Jurkat, Clone E6-1 (cell line): ENCODE measurements at regions not wholly inside any gene's neighbourhood (a gene's known extent, or its start where the extent isn't known, plus 50 kb on each side); places are given as distances from the start of the nearest gene placed in this dataset.

Experiments
- DNase-seq: peaks from one replicate; pipeline ENCODE4 v3.0.0-alpha.2; 2011; ENCODE audit warnings: low read depth, low spot score
- H3K4me3 ChIP-seq: 2 replicates; pipeline ENCODE4 v1.5.1; 2011; ENCODE audit warnings: mild to moderate bottlenecking, low read length, control low read depth, moderate library complexity

DNA sequence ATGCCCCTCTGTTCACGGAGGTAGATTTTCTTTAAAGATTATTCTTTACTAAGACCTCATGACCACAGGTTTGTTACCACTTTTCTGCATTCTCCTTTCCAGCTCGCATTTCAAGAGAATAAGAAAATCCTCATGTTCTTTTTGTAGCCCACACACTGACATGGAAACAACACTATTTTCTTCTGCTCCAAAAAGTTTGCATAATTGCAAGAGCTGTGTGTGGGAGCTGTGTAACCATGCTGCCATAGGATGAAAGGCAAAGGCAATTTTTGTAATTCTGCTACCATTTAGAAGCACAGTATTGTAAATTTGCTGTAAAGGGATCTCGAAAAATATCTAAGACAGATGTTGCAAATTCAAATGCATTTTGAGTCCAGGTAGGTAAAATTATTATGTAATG lies 302.4 kb upstream of the EMCN start:
- no peak for DNase-seq
- no peak overlapping the region for H3K4me3 ChIP-seq

- DNase-seq: no peak
Measured at GRCh38 chr4:100819505-100819904, 301.7 kb upstream of the EMCN start.

GRCh38 chr4:100816436-100817045 lies 298.7 kb upstream of the EMCN start:
- no peak for DNase-seq
- no peak overlapping the region for H3K4me3 ChIP-seq

More at GRCh38 chr4:100819505-100819904, 301.7 kb upstream of the EMCN start:
- H3K4me3 ChIP-seq: no peak overlapping the region

DNA sequence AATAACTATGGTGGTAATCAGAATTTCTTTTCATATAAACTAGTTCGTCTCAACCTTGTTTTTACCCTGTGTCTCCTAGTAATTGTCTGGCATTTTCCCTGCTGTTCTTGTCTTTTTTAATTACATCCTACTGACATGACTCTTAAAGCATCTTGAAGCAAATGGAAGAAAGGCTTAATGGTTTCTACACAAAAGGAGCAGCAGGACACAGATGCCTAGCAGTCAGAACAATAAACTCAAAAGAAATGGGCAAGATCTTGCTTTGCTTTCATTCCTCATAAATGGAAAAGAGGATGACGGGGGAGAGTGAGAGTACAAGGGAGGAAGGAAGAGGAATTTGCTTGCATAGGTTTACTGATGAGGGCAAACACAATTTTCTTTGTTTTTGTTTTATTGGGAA lies 293.2 kb upstream of the EMCN start:
- DNase-seq: no peak
- no peak overlapping the region for H3K4me3 ChIP-seq

- H3K4me3 ChIP-seq: no peak overlapping the region
- no peak for DNase-seq
Measured at GRCh38 chr4:100809506-100809905, 291.7 kb upstream of the EMCN start.

DNA sequence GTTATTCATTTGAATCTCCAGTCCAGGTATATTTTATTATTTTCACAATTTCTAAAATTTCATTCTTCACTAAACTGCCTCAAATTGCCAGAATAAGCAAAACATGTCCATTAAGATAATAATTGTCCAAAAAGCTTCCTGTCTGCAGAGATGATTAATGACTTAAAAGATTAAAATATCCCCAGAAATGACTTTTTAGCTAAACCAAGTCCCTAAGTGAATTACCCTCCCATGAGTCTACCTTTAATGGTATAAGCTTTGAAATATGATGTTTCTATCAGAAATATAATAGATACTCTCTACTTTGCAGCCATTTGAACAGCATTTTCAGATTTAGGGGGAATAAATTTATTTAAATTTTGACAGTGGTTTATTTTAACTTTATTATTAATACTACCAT lies 289.2 kb upstream of the EMCN start:
- DNase-seq: no peak
- H3K4me3 ChIP-seq: no peak overlapping the region

GRCh38 chr4:100805538-100805937 lies 287.7 kb upstream of the EMCN start:
- H3K4me3 ChIP-seq: no peak overlapping the region
- no peak for DNase-seq

- no peak for DNase-seq
- H3K4me3 ChIP-seq: no peak overlapping the region
Measured at GRCh38 chr4:100804576-100805360, 286.9 kb upstream of the EMCN start.

DNA sequence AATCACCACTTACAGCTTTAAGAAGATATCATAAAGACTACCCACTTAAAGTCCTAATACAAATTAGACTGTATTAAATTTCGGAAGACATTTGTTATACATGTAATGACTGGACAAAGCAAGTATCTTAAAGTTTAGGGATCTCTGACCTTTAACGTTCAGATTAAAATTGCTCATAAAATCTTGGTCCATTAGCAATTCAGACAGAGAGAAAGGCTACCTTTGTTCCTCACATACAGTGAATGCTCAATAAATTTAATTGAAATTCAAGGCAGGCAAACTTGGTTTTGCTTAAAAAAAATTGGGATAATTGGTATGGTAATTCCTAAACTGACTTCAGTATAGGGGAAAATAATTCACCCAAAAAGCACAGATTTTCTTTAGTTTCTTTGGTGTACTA lies 285.9 kb upstream of the EMCN start:
- H3K4me3 ChIP-seq: no peak overlapping the region
- no peak for DNase-seq

- no peak overlapping the region for H3K4me3 ChIP-seq
- DNase-seq: no peak
Measured at GRCh38 chr4:100799761-100800539, 282.1 kb upstream of the EMCN start.

DNA sequence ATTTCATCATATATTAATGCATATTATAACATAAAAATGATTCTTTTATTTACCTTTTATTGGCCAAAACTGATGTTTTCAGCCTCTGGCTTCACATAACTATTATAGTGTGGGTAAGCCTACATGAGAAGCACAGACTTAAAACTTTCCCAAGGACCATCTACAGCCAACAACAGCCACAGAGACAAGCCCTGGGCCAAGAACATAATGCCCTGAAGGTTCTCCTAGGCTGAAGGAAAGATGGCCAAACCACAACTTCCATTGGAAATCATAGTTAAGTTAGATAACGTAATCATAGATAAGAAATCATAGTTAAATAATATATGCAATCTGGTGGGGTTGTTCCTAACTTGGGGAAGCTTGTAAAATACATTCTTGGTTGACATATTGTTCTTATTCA lies 280.0 kb upstream of the EMCN start:
- H3K4me3 ChIP-seq: no peak overlapping the region
- no peak for DNase-seq

DNA sequence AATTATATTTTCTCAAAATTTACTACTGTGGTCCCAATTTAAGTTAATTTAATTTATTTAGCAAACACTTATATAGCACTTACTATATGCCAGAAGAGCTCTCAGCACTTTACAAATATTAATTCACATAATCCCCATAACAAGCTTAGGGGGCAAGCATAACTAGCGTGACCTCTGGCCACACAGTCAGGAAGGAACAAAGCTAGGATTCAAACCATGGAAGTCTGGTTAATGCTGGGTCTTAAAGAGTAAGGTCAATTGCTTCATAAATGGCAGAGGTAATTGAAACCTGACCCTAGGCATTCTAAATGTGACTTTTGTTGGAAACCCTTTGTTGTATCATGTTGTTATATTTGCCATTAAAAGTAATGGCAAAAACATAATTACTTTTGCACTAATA lies 279.5 kb upstream of the EMCN start:
- H3K4me3 ChIP-seq: no peak overlapping the region
- no peak for DNase-seq

DNA sequence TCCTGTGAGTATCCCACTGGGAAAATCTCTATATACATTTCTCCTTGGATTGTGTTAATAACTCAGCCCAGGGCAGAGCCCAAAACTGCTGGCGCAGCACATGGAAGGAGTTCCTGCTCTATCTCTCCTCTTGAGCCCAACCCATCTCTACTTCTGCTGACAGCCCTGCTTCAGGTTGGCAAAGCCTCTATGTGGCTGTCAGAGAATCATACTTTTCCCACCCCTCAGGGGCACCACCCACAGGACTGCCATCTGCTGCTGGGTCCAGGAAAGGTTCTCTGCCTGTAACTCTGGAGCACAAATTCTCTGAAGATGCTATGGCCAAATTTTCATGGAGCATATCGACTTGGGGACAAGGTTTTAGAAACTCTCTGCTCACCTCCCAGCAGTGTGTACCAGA lies 278.5 kb upstream of the EMCN start:
- no peak overlapping the region for H3K4me3 ChIP-seq
- no peak for DNase-seq

DNA sequence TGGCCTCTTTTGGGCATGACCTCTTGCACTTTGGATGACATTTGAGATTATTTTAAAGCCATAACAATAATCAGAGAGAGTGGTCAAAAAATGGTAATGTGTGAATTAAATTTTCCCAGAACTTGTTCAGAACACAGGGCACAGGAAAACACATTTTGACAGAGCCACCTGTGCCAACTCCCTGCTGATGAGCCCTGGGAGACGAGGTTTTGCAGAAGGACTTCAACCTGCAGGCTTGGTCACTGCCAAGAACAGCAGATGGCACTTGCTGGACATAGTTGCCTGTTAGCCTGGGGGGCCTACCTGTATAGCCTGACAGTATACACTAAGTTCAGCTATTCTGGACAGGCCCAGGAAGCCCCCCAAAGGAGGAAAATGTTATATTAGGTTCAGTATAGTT lies 277.8 kb upstream of the EMCN start:
- no peak for DNase-seq
- H3K4me3 ChIP-seq: no peak overlapping the region

- no peak for DNase-seq
- H3K4me3 ChIP-seq: no peak overlapping the region
Measured at GRCh38 chr4:100790836-100791615, 273.2 kb upstream of the EMCN start.

- H3K4me3 ChIP-seq: no peak overlapping the region
- DNase-seq: no peak
Measured at GRCh38 chr4:100789991-100790390, 272.2 kb upstream of the EMCN start.

DNA sequence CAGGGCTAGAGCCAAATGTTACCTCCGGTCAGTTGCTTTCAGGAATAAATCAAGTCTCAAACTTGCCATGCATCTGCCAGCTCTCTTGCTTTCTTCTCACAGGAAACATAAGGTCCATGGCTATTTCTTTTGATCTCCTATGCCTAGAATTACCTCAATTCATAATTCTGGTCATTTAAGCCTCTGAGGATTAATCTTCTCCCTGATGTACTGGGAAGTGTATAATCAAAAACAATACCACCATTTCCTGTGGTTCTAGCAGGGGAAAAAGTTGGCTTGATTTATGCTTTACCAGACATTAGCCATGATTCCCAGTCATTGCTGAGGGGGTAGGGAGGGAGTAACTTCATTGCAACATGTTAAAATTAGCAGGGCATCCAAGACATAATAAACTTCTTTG lies 268.7 kb upstream of the EMCN start:
- no peak for DNase-seq
- no peak overlapping the region for H3K4me3 ChIP-seq

DNA sequence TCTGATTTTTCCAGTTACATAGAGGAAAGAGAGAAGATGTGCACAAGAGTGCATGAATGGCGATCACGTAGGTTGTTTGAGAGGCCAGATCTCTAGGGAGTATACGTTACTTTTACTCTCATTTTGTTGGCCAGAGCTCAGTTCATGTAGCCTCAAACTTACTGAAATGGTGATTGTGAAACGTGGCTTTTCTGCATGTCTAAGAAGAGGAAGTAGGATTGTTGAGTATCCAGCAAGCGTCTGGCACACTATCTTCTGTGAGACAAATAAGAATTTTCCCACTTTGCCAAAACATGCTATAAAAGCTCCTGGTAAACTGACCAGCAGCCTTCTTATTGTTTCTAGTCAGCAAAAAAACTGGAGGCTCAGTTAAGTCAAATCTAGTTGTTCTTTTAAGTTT lies 264.5 kb upstream of the EMCN start:
- H3K4me3 ChIP-seq: no peak overlapping the region
- no peak for DNase-seq

GRCh38 chr4:100781435-100781834 lies 263.6 kb upstream of the EMCN start:
- no peak overlapping the region for H3K4me3 ChIP-seq
- no peak for DNase-seq

DNA sequence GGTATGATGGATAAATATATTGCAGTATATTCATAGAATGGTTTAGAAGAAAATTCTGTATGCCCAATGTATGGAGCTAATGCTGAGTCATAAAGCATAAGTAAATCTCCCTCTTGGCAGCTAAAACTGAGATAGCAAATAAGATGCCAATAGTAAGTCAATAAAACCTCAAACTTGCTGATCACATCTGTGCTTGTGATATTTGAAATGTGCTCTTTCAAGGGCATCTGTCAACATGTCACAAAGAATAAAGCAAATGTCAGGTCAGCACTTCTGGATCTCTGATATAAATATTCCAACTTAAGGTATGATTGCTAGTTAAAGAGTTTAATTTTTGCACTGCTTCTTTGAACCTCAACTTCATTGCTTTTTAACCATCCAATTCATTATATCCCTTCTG lies 262.3 kb upstream of the EMCN start:
- H3K4me3 ChIP-seq: no peak overlapping the region
- no peak for DNase-seq
